ENCODE measurements at regions not wholly inside any gene's neighbourhood (a gene's known extent, or its start where the extent isn't known, plus 50 kb on each side); places are given as distances from the start of the nearest gene placed in this dataset.

DNA sequence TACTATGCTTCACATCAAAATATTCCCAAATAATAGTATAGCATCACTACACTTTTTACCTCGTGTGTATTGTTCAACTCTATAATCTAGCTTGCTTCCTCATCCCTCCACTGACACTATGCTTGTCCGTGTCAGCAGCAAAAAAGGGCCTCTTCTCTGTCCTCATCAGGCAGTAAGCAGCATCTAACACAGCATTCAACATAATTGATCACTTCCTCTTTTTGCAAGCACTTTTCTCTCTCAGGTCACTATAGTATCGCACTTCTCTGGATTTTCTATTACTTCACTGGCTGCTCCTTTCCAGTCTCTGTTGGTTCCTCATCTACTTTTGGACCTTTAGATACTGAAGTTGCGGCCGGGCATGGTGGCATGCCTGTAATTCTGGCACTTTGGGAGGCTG is 64.9 kb upstream of the ZSWIM2 start:
- TF ChIP-seq NFE2L1 (CRISPR knock-in tag; IDR thresholded peaks at IDR 0.05): no peak
- TF ChIP-seq CREM (CRISPR knock-in tag; IDR thresholded peaks at IDR 0.05): no peak
- TF ChIP-seq ETV6 (CRISPR knock-in tag; IDR thresholded peaks at IDR 0.05): no peak
- TF ChIP-seq, protein P1, sequence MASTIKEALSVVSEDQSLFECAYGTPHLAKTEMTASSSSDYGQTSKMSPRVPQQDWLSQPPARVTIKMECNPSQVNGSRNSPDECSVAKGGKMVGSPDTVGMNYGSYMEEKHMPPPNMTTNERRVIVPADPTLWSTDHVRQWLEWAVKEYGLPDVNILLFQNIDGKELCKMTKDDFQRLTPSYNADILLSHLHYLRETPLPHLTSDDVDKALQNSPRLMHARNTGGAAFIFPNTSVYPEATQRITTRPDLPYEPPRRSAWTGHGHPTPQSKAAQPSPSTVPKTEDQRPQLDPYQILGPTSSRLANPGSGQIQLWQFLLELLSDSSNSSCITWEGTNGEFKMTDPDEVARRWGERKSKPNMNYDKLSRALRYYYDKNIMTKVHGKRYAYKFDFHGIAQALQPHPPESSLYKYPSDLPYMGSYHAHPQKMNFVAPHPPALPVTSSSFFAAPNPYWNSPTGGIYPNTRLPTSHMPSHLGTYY (CRISPR knock-in tag; IDR thresholded peaks at IDR 0.05): no peak
- TF ChIP-seq, protein P2, sequence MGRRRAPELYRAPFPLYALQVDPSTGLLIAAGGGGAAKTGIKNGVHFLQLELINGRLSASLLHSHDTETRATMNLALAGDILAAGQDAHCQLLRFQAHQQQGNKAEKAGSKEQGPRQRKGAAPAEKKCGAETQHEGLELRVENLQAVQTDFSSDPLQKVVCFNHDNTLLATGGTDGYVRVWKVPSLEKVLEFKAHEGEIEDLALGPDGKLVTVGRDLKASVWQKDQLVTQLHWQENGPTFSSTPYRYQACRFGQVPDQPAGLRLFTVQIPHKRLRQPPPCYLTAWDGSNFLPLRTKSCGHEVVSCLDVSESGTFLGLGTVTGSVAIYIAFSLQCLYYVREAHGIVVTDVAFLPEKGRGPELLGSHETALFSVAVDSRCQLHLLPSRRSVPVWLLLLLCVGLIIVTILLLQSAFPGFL (CRISPR knock-in tag; IDR thresholded peaks at IDR 0.05; ENCODE audit: borderline replicate concordance): no peak
- DNase-seq (ENCODE audit: low spot score): no peak
- Mint-ChIP-seq H3K4me1 (no peaks in the 10 kb centered on the region), H3K9me3 (no peaks in the 10 kb centered on the region), H3K4me3 (no peak overlapping the region), H3K36me3 (no peaks in the 10 kb centered on the region), H3K27me3 (ENCODE audit: low read depth) (no peaks in the 10 kb centered on the region), H3K27ac (no peak overlapping the region)
- ChIA-PET CTCF (no interaction called here), POLR2A (no interaction called here)
- ATAC-seq: no peak

DNA sequence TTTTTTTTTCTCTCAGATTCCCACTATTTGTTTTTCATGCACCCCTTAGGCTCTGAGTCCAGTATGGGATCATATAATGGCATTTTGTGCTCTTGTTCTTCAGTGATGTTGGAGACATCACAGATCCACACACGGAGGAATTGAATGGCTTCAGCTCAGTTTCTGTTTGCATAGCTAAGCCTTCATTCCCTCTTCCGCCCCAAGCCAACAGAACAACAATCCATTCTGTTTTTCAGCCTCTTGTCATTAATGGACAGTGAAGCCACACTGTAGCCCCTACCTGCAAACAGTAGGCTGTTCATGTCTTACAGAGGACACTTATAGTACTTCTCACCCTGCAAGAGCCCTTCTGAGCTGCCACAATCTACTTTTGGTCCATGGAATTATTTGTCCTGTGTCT is 64.0 kb upstream of the ZSWIM2 start:
- Mint-ChIP-seq H3K4me3 (no peak overlapping the region), H3K27me3 (ENCODE audit: low read depth) (no peaks in the 10 kb centered on the region), H3K9me3 (no peaks in the 10 kb centered on the region), H3K4me1 (no peaks in the 10 kb centered on the region), H3K36me3 (no peaks in the 10 kb centered on the region), H3K27ac (no peak overlapping the region)
- POLR2A ChIA-PET: interaction anchor here (0.7 kb wide), 1 partner anchor 1132 kb away, joined by 3 read pairs; no protein-coding TSS in a partner anchor
- CTCF ChIA-PET: interaction anchor here (1.0 kb wide), 1 partner anchor 10 kb away, joined by 3 read pairs; no protein-coding TSS in a partner anchor
- DNase-seq (ENCODE audit: low spot score) (no peak), ATAC-seq (no peak)
- TF ChIP-seq NFATC4 (CRISPR knock-in tag; IDR thresholded peaks at IDR 0.05) (no peak), SOX15 (CRISPR knock-in tag; IDR thresholded peaks at IDR 0.05) (no peak), ZNF423 (CRISPR knock-in tag; IDR thresholded peaks at IDR 0.05) (no peak), FOXJ3 (CRISPR knock-in tag; IDR thresholded peaks at IDR 0.05; ENCODE audit: borderline replicate concordance) (no peak), NR1H2 (CRISPR knock-in tag; IDR thresholded peaks at IDR 0.05) (no peak), SP1 (CRISPR knock-in tag; conservative IDR thresholded peaks at IDR 0.05) (no peak), ZNF138 (CRISPR knock-in tag; conservative IDR thresholded peaks at IDR 0.05) (no peak)
- TF ChIP-seq, protein P3, sequence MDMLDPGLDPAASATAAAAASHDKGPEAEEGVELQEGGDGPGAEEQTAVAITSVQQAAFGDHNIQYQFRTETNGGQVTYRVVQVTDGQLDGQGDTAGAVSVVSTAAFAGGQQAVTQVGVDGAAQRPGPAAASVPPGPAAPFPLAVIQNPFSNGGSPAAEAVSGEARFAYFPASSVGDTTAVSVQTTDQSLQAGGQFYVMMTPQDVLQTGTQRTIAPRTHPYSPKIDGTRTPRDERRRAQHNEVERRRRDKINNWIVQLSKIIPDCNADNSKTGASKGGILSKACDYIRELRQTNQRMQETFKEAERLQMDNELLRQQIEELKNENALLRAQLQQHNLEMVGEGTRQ (CRISPR knock-in tag; IDR thresholded peaks at IDR 0.05): no peak
- TF ChIP-seq, protein P4, sequence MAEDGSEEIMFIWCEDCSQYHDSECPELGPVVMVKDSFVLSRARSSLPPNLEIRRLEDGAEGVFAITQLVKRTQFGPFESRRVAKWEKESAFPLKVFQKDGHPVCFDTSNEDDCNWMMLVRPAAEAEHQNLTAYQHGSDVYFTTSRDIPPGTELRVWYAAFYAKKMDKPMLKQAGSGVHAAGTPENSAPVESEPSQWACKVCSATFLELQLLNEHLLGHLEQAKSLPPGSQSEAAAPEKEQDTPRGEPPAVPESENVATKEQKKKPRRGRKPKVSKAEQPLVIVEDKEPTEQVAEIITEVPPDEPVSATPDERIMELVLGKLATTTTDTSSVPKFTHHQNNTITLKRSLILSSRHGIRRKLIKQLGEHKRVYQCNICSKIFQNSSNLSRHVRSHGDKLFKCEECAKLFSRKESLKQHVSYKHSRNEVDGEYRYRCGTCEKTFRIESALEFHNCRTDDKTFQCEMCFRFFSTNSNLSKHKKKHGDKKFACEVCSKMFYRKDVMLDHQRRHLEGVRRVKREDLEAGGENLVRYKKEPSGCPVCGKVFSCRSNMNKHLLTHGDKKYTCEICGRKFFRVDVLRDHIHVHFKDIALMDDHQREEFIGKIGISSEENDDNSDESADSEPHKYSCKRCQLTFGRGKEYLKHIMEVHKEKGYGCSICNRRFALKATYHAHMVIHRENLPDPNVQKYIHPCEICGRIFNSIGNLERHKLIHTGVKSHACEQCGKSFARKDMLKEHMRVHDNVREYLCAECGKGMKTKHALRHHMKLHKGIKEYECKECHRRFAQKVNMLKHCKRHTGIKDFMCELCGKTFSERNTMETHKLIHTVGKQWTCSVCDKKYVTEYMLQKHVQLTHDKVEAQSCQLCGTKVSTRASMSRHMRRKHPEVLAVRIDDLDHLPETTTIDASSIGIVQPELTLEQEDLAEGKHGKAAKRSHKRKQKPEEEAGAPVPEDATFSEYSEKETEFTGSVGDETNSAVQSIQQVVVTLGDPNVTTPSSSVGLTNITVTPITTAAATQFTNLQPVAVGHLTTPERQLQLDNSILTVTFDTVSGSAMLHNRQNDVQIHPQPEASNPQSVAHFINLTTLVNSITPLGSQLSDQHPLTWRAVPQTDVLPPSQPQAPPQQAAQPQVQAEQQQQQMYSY (CRISPR knock-in tag; IDR thresholded peaks at IDR 0.05): no peak
- TF ChIP-seq, protein P5, sequence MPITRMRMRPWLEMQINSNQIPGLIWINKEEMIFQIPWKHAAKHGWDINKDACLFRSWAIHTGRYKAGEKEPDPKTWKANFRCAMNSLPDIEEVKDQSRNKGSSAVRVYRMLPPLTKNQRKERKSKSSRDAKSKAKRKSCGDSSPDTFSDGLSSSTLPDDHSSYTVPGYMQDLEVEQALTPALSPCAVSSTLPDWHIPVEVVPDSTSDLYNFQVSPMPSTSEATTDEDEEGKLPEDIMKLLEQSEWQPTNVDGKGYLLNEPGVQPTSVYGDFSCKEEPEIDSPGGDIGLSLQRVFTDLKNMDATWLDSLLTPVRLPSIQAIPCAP (CRISPR knock-in tag; IDR thresholded peaks at IDR 0.05): no peak
- TF ChIP-seq, protein P1 (CRISPR knock-in tag; IDR thresholded peaks at IDR 0.05): no peak
- TF ChIP-seq, protein P6, sequence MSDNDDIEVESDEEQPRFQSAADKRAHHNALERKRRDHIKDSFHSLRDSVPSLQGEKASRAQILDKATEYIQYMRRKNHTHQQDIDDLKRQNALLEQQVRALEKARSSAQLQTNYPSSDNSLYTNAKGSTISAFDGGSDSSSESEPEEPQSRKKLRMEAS (CRISPR knock-in tag; IDR thresholded peaks at IDR 0.05): no peak
